GM19452 (cell line): ENCODE measurements at regions not wholly inside any gene's neighbourhood (a gene's known extent, or its start where the extent isn't known, plus 50 kb on each side); places are given as distances from the start of the nearest gene placed in this dataset.
"Not testable (repeated sequence)": the region's sequence is repeated elsewhere in the genome, so short reads cannot be mapped to it uniquely, and the experiment has no call there.

Experiments
- ATAC-seq: cut with Tn5 transposase; IDR thresholded peaks from one replicate; pipeline ENCODE4 v1.9.1; 2021; ENCODE audit not compliant: unreplicated experiment

- no peak for ATAC-seq
Observed at GRCh38 chr4:23970201-23970850, 80.5 kb upstream of the PPARGC1A start.

GRCh38 chr4:23969635-23970145 is 79.8 kb upstream of the PPARGC1A start:
- ATAC-seq, result no peak

- no peak for ATAC-seq
Observed at GRCh38 chr4:23967281-23967680, 77.4 kb upstream of the PPARGC1A start.

- no peak for ATAC-seq
Observed at GRCh38 chr4:23966725-23967124, 76.9 kb upstream of the PPARGC1A start.

- no peak for ATAC-seq
Observed at GRCh38 chr4:23962462-23962861, 72.6 kb upstream of the PPARGC1A start.

- not testable (repeated sequence) for ATAC-seq
Observed at GRCh38 chr4:23961395-23961794, 71.5 kb upstream of the PPARGC1A start.

GRCh38 chr4:23959396-23960148 is 69.7 kb upstream of the PPARGC1A start:
- ATAC-seq, result no peak

- no peak for ATAC-seq
Observed at GRCh38 chr4:23958749-23959148, 68.9 kb upstream of the PPARGC1A start.

GRCh38 chr4:23957465-23957864 is 67.6 kb upstream of the PPARGC1A start:
- no peak for ATAC-seq

GRCh38 chr4:23956601-23957364 is 66.9 kb upstream of the PPARGC1A start:
- ATAC-seq, result no peak

- ATAC-seq, result no peak
Observed at GRCh38 chr4:23952258-23952657, 62.4 kb upstream of the PPARGC1A start.

- ATAC-seq, result no peak
Observed at GRCh38 chr4:23947826-23948225, 58.0 kb upstream of the PPARGC1A start.

- ATAC-seq, result no peak
Observed at GRCh38 chr4:23946299-23946698, 56.5 kb upstream of the PPARGC1A start.

- ATAC-seq, result no peak
Observed at GRCh38 chr4:23945451-23946017, 55.7 kb upstream of the PPARGC1A start.

GRCh38 chr4:23944556-23944955 is 54.7 kb upstream of the PPARGC1A start:
- ATAC-seq, result not testable (repeated sequence)

GRCh38 chr4:23943478-23943877 is 53.6 kb upstream of the PPARGC1A start:
- no peak for ATAC-seq

GRCh38 chr4:23942471-23942870 is 52.6 kb upstream of the PPARGC1A start:
- ATAC-seq, result no peak
